HUES64 (cell line): ENCODE measurements at regions not wholly inside any gene's neighbourhood (a gene's known extent, or its start where the extent isn't known, plus 50 kb on each side); places are given as distances from the start of the nearest gene placed in this dataset.

Experiments
- H3K27ac ChIP-seq: 2 replicates; pipeline ENCODE4 v1.7.0; 2013; ENCODE audit warnings: low read depth, low read length, inconsistent platforms
- H3K27me3 ChIP-seq: 2 replicates; pipeline ENCODE4 v1.6.1; 2013; ENCODE audit warnings: mild to moderate bottlenecking, low read length; ENCODE audit not compliant: insufficient read depth
- H3K36me3 ChIP-seq: 2 replicates; pipeline ENCODE4 v1.6.1; 2013; ENCODE audit warnings: mild to moderate bottlenecking, low read length; ENCODE audit not compliant: insufficient read depth
- H3K4me1 ChIP-seq: 2 replicates; pipeline ENCODE4 v1.6.1; 2013; ENCODE audit warnings: mild to moderate bottlenecking, low read length, moderate library complexity; ENCODE audit not compliant: insufficient read depth
- H3K4me3 ChIP-seq: 2 replicates; pipeline ENCODE4 v1.5.1; 2013; ENCODE audit warnings: mild to moderate bottlenecking, low read length, moderate library complexity
- H3K9ac ChIP-seq: 2 replicates; pipeline ENCODE4 v1.6.1; 2013; ENCODE audit warnings: mild to moderate bottlenecking, low read depth, low read length
- H3K9me3 ChIP-seq: 2 replicates; pipeline ENCODE4 v1.6.1; 2013; ENCODE audit warnings: low read depth, low read length; ENCODE audit not compliant: insufficient read depth
- WGBS: fragments of 150-250, 120-280 bp; methylation state at CpG from one replicate; pipeline ENCODE4 v1.1.7; 2013; ENCODE audit warnings: missing lambda C conversion rate; 5-methylcytosine and 5-hydroxymethylcytosine counted together

GRCh38 chr13:80255946-80256345, 85.0 kb downstream of the SPRY2 start:
- Histone ChIP-seq H3K27ac (no peak overlapping the region), H3K4me1 (no peaks in the 10 kb centered on the region), H3K4me3 (no peak overlapping the region), H3K9me3 (no peaks in the 10 kb centered on the region; the same call in 1 of the 2 replicates), H3K27me3 (no peaks in the 10 kb centered on the region), H3K36me3 (no peaks in the 10 kb centered on the region), H3K9ac (no peak overlapping the region)
- WGBS, result 87% methylated on average over 1 of the region's 1 CpG

- H3K4me3 ChIP-seq, result no peak overlapping the region
- H3K27me3 ChIP-seq, result no peaks in the 10 kb centered on the region
- WGBS, result 90% methylated on average over 2 of the region's 2 CpGs
- H3K9ac ChIP-seq, result no peak overlapping the region
- H3K36me3 ChIP-seq, result no peaks in the 10 kb centered on the region
- no peak overlapping the region for H3K27ac ChIP-seq
- H3K4me1 ChIP-seq, result no peaks in the 10 kb centered on the region
- H3K9me3 ChIP-seq, result no peaks in the 10 kb centered on the region
These were observed 89.5 kb downstream of the SPRY2 start for GRCh38 chr13:80251403-80251802.

- H3K36me3 ChIP-seq, result no peaks in the 10 kb centered on the region
- H3K4me1 ChIP-seq, result 0 out of 2 replicates have a peak, but pooled peaks cover under 1% of the 10 kb centered on the region
- no peak overlapping the region for H3K9ac ChIP-seq
- H3K4me3 ChIP-seq, result no peak overlapping the region
- 90% methylated on average over 7 of the region's 7 CpGs for WGBS
- no peaks in the 10 kb centered on the region for H3K27me3 ChIP-seq
- no peaks in the 10 kb centered on the region for H3K9me3 ChIP-seq
- H3K27ac ChIP-seq, result no peak overlapping the region
These were observed 90.6 kb downstream of the SPRY2 start for GRCh38 chr13:80250213-80250810.

- 0 out of 2 replicates have a peak, but pooled peaks cover 4% of the 10 kb centered on the region for H3K4me1 ChIP-seq
- H3K9ac ChIP-seq, result no peak overlapping the region
- no peaks in the 10 kb centered on the region for H3K9me3 ChIP-seq
- no peak overlapping the region for H3K4me3 ChIP-seq
- no peak overlapping the region for H3K27ac ChIP-seq
- WGBS, result no CpG with 5 or more reads among the region's 1 CpG
- no peaks in the 10 kb centered on the region for H3K27me3 ChIP-seq
- no peaks in the 10 kb centered on the region for H3K36me3 ChIP-seq
These were observed 91.3 kb downstream of the SPRY2 start for GRCh38 chr13:80249516-80250212.

GRCh38 chr13:80245162-80245733, 95.7 kb downstream of the SPRY2 start:
- 0 out of 2 replicates have a peak, but pooled peaks cover 4% of the 10 kb centered on the region for H3K4me1 ChIP-seq
- WGBS, result 62% methylated on average over 4 of the region's 4 CpGs
- no peak overlapping the region for H3K4me3 ChIP-seq
- H3K9me3 ChIP-seq, result no peaks in the 10 kb centered on the region
- no peak overlapping the region for H3K9ac ChIP-seq
- H3K27me3 ChIP-seq, result no peaks in the 10 kb centered on the region
- H3K36me3 ChIP-seq, result no peaks in the 10 kb centered on the region
- H3K27ac ChIP-seq, result no peak overlapping the region

- Histone ChIP-seq H3K9me3 (no peaks in the 10 kb centered on the region), H3K27ac (no peak overlapping the region), H3K4me1 (0 out of 2 replicates have a peak, but pooled peaks cover 4% of the 10 kb centered on the region), H3K9ac (no peak overlapping the region), H3K36me3 (no peaks in the 10 kb centered on the region), H3K4me3 (no peak overlapping the region), H3K27me3 (no peaks in the 10 kb centered on the region)
- WGBS, result 97% methylated on average over 3 of the region's 3 CpGs
These were observed 96.4 kb downstream of the SPRY2 start for GRCh38 chr13:80244574-80244973.

- Histone ChIP-seq H3K27ac (no peak overlapping the region), H3K27me3 (no peaks in the 10 kb centered on the region), H3K4me3 (no peak overlapping the region), H3K9ac (no peak overlapping the region), H3K36me3 (no peaks in the 10 kb centered on the region), H3K4me1 (0 out of 2 replicates have a peak, but pooled peaks cover 4% of the 10 kb centered on the region), H3K9me3 (no peaks in the 10 kb centered on the region)
These were observed 98.0 kb downstream of the SPRY2 start for GRCh38 chr13:80242728-80243427.

- 95% methylated on average over 2 of the region's 3 CpGs for WGBS
- Histone ChIP-seq H3K36me3 (no peaks in the 10 kb centered on the region), H3K9ac (no peak overlapping the region), H3K9me3 (no peaks in the 10 kb centered on the region), H3K27ac (no peak overlapping the region), H3K27me3 (no peaks in the 10 kb centered on the region), H3K4me1 (peaks cover 7% of the 10 kb centered on the region), H3K4me3 (no peak overlapping the region)
These were observed 101.2 kb downstream of the SPRY2 start for GRCh38 chr13:80239571-80240255.

GRCh38 chr13:80239116-80239515, 101.8 kb downstream of the SPRY2 start:
- Histone ChIP-seq H3K27ac (no peak overlapping the region), H3K27me3 (no peaks in the 10 kb centered on the region), H3K4me1 (peaks cover 7% of the 10 kb centered on the region), H3K36me3 (no peaks in the 10 kb centered on the region), H3K9ac (no peak overlapping the region), H3K4me3 (no peak overlapping the region), H3K9me3 (no peaks in the 10 kb centered on the region)

- no peak overlapping the region for H3K9ac ChIP-seq
- no peak overlapping the region for H3K27ac ChIP-seq
- no peaks in the 10 kb centered on the region for H3K36me3 ChIP-seq
- peaks cover 7% of the 10 kb centered on the region for H3K4me1 ChIP-seq
- no peaks in the 10 kb centered on the region for H3K27me3 ChIP-seq
- H3K9me3 ChIP-seq, result no peaks in the 10 kb centered on the region
- no peak overlapping the region for H3K4me3 ChIP-seq
These were observed 103.3 kb downstream of the SPRY2 start for GRCh38 chr13:80237646-80238045.

- Histone ChIP-seq H3K9ac (no peak overlapping the region), H3K36me3 (no peaks in the 10 kb centered on the region), H3K9me3 (no peaks in the 10 kb centered on the region), H3K27me3 (no peaks in the 10 kb centered on the region), H3K27ac (no peak overlapping the region), H3K4me3 (no peak overlapping the region), H3K4me1 (peaks cover 7% of the 10 kb centered on the region)
- 87% methylated on average over 4 of the region's 4 CpGs for WGBS
These were observed 105.0 kb downstream of the SPRY2 start for GRCh38 chr13:80235967-80236302.
